22Rv1 (cell line): ENCODE measurements at regions not wholly inside any gene's neighbourhood (a gene's known extent, or its start where the extent isn't known, plus 50 kb on each side); places are given as distances from the start of the nearest gene placed in this dataset.

Source experiments
- ZFX ChIP-seq: fragments of 450-650 bp; IDR thresholded peaks from 2 replicates; pipeline ENCODE4 v1.6.1; 2017; ENCODE audit warnings: antibody characterized with exemption, borderline replicate concordance
- TF ChIP-seq, protein P1 (sequence below): fragments of 450-650 bp; IDR thresholded peaks from 2 replicates; pipeline ENCODE4 v1.5.1; 2017; ENCODE audit warnings: mild to moderate bottlenecking

DNA sequence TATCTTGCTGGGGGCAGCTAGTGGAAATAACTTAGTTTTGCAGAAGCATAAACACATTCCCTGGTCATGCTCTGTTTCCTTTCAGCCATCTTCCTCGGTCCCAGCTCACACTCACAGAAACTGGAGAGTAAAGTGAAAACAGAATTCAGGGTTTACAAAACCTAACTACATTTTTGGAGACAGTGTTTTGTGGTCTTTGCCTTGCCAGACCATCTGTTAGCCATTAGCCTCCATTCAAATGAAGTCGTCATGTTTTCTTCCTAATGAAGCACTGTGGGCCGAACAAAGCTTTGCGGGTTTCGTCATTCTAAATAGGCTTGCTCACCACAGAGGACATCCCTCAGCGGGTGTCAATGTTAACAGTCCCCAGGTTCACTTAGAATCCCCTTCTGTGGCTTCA lies 214.6 kb upstream of the TMEM72 start:
- TF ChIP-seq, protein P1, sequence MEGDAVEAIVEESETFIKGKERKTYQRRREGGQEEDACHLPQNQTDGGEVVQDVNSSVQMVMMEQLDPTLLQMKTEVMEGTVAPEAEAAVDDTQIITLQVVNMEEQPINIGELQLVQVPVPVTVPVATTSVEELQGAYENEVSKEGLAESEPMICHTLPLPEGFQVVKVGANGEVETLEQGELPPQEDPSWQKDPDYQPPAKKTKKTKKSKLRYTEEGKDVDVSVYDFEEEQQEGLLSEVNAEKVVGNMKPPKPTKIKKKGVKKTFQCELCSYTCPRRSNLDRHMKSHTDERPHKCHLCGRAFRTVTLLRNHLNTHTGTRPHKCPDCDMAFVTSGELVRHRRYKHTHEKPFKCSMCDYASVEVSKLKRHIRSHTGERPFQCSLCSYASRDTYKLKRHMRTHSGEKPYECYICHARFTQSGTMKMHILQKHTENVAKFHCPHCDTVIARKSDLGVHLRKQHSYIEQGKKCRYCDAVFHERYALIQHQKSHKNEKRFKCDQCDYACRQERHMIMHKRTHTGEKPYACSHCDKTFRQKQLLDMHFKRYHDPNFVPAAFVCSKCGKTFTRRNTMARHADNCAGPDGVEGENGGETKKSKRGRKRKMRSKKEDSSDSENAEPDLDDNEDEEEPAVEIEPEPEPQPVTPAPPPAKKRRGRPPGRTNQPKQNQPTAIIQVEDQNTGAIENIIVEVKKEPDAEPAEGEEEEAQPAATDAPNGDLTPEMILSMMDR, result no peak
- TF ChIP-seq ZFX, result no peak
